SK-N-SH (cell line): ENCODE measurements at regions not wholly inside any gene's neighbourhood (a gene's known extent, or its start where the extent isn't known, plus 50 kb on each side); places are given as distances from the start of the nearest gene placed in this dataset.
A peak's percentile ranks its signal among the peaks of the same experiment; 100 is the strongest.

Experiments used
- CTCF ChIA-PET: fragments of 300-600, 350-600 bp; formaldehyde crosslinking; extraction: SDS; loops from one replicate; lab custom pipeline; 2021; lab: Yijun Ruan, JAX
- POLR2A ChIA-PET: fragments of 350-600 bp; sonication (Branson Sonifier 250); formaldehyde crosslinking; extraction: SDS; loops from one replicate; lab custom pipeline; 2020; ENCODE audit warnings: antibody characterized with exemption, inconsistent platforms; lab: Yijun Ruan, JAX
- DNase-seq: peaks from one replicate; pipeline ENCODE4 v3.0.0; 2012
- H2AFZ ChIP-seq: fragments of 200-600 bp; sonication (generic); 2 replicates; pipeline ENCODE4 v1.8.1; 2016; ENCODE audit warnings: antibody characterized with exemption, mild to moderate bottlenecking, low read depth
- H3F3A ChIP-seq: fragments of 200-600 bp; sonication (generic); replicated peaks from 2 replicates; pipeline ENCODE3; 2016; ENCODE audit warnings: antibody characterized with exemption, mild to moderate bottlenecking; ENCODE audit not compliant: insufficient read depth
- H3K27ac ChIP-seq, 2 experiments: fragments of 200-500 bp in 1 of 2; fragments of 200-600 bp in 1 of 2; sonication (Bioruptor generic) in 1 of 2; sonication (generic), shearing (Covaris generic) in 1 of 2; 2 replicates each; pipeline versions ENCODE4 v1.5.1 to v1.6.1; 2014 to 2016; ENCODE audit warnings: low read depth in 2 of 2, inconsistent platforms in 1 of 2, low read length in 1 of 2, mild to moderate bottlenecking in 1 of 2, mixed read lengths in 1 of 2
- H3K27me3 ChIP-seq: fragments of 200-600 bp; sonication (generic), shearing (Covaris generic); 2 replicates; pipeline ENCODE4 v1.6.1; 2016; ENCODE audit warnings: mixed run types; ENCODE audit not compliant: insufficient read depth
- H3K36me3 ChIP-seq, 2 experiments: fragments of 200-500 bp in 1 of 2; fragments of 200-600 bp in 1 of 2; sonication (Bioruptor generic) in 1 of 2; sonication (generic) in 1 of 2; replicated peaks in 1 of 2; 2 replicates each; pipeline versions ENCODE3 to v1.5.1; 2014 to 2016; ENCODE audit warnings: low read length in 1 of 2, mild to moderate bottlenecking in 1 of 2; ENCODE audit not compliant: insufficient read depth in 2 of 2, control insufficient read depth in 1 of 2
- H3K4me1 ChIP-seq, 2 experiments: fragments of 200-500 bp in 1 of 2; fragments of 200-600 bp in 1 of 2; sonication (Bioruptor generic) in 1 of 2; sonication (generic), shearing (Covaris generic) in 1 of 2; 2 replicates each; pipeline versions ENCODE4 v1.5.1 to v1.6.1; 2014 to 2016; ENCODE audit warnings: low read depth in 1 of 2, low read length in 1 of 2, mixed run types in 1 of 2; ENCODE audit not compliant: insufficient read depth in 2 of 2, control insufficient read depth in 1 of 2
- H3K4me2 ChIP-seq: fragments of 200-600 bp; sonication (generic), shearing (Covaris generic); 2 replicates; pipeline ENCODE4 v1.6.1; 2017; ENCODE audit warnings: mixed run types
- H3K4me3 ChIP-seq, 2 experiments: fragments of 200-500 bp in 1 of 2; fragments of 200-600 bp in 1 of 2; sonication (Bioruptor generic) in 1 of 2; sonication (generic), shearing (Covaris generic) in 1 of 2; 2 replicates each; pipeline versions ENCODE4 v1.5.1 to v1.8.1; 2014 to 2016; ENCODE audit warnings: low read depth in 2 of 2, inconsistent platforms in 1 of 2, low read length in 1 of 2, mild to moderate bottlenecking in 1 of 2, mixed read lengths in 1 of 2, moderate library complexity in 1 of 2
- H3K79me2 ChIP-seq: fragments of 200-600 bp; sonication (generic); 2 replicates; pipeline ENCODE4 v1.8.1; 2017; ENCODE audit warnings: mild to moderate bottlenecking; ENCODE audit not compliant: insufficient read depth
- H3K9ac ChIP-seq: fragments of 200-600 bp; sonication (generic); 2 replicates; pipeline ENCODE4 v1.6.1; 2017; ENCODE audit warnings: mixed run types
- H3K9me2 ChIP-seq: fragments of 200-600 bp; sonication (generic); 2 replicates; pipeline ENCODE4 v1.6.1; 2017; ENCODE audit warnings: mixed run types
- H3K9me3 ChIP-seq: fragments of 200-600 bp; sonication (generic); 2 replicates; pipeline ENCODE4 v1.6.1; 2017; ENCODE audit warnings: mixed run types, mild to moderate bottlenecking, moderate library complexity
- H4K20me1 ChIP-seq: fragments of 200-600 bp; sonication (generic); 2 replicates; pipeline ENCODE4 v1.6.1; 2017; ENCODE audit warnings: mild to moderate bottlenecking, mixed run types; ENCODE audit not compliant: insufficient read depth
- CHD2 ChIP-seq: fragments of 150-350 bp; IDR thresholded peaks from 2 replicates; pipeline ENCODE4 v1.6.1; 2018; ENCODE audit warnings: low read length; ENCODE audit not compliant: partially characterized antibody
- ELF1 ChIP-seq: IDR thresholded peaks from 2 replicates; pipeline ENCODE4 v1.4.0; 2012
- FOXJ3 ChIP-seq: sonication (generic); formaldehyde crosslinking; IDR thresholded peaks from 2 replicates; pipeline ENCODE4 v1.5.1; 2020; ENCODE audit warnings: mild to moderate bottlenecking, missing genetic modification reagents
- FOXM1 ChIP-seq: IDR thresholded peaks from 2 replicates; pipeline ENCODE4 v1.4.0; 2012; ENCODE audit warnings: low read depth, mild to moderate bottlenecking
- GABPA ChIP-seq: IDR thresholded peaks from 2 replicates; pipeline ENCODE4 v1.4.0; 2012; ENCODE audit warnings: low read depth, mild to moderate bottlenecking
- IRF3 ChIP-seq: fragments of 150-350 bp; IDR thresholded peaks from 2 replicates; pipeline ENCODE4 v1.6.1; 2016; ENCODE audit warnings: mild to moderate bottlenecking, low read depth, low read length
- MEF2A ChIP-seq: IDR thresholded peaks from 2 replicates; pipeline ENCODE4 v1.4.0; 2012; ENCODE audit warnings: low read depth, borderline replicate concordance
- REST ChIP-seq: IDR thresholded peaks from 2 replicates; pipeline ENCODE4 v1.6.1; 2012; ENCODE audit warnings: mild to moderate bottlenecking, low read depth, low read length, moderate library complexity
- RXRA ChIP-seq: IDR thresholded peaks from 2 replicates; pipeline ENCODE4 v1.4.0; 2012; ENCODE audit warnings: low read depth, mild to moderate bottlenecking, borderline replicate concordance
- TEAD4 ChIP-seq: IDR thresholded peaks from 2 replicates; pipeline ENCODE4 v1.4.0; 2012; ENCODE audit warnings: mild to moderate bottlenecking, borderline replicate concordance; ENCODE audit not compliant: insufficient read depth
- USF1 ChIP-seq: IDR thresholded peaks from 2 replicates; pipeline ENCODE4 v1.4.0; 2012; ENCODE audit warnings: low read depth, borderline replicate concordance
- WGBS: methylation state at CpG from one replicate; pipeline ENCODE4 v1.1.6; 2017; ENCODE audit warnings: low lambda C conversion rate; 5-methylcytosine and 5-hydroxymethylcytosine counted together

- Histone ChIP-seq H3F3A (no peaks in the 10 kb centered on the region), H3K9ac (no peak overlapping the region), H3K27ac (no peak overlapping the region), H3K4me3 (no peak overlapping the region), H3K36me3 (no peaks in the 10 kb centered on the region), H3K9me3 (no peaks in the 10 kb centered on the region), H3K79me2 (no peaks in the 10 kb centered on the region), H3K4me2 (no peak overlapping the region), H4K20me1 (no peaks in the 10 kb centered on the region), H3K27me3 (no peaks in the 10 kb centered on the region), H3K4me1 (peaks cover 0 to 21% of the 10 kb centered on the region in 2 experiments; a peak in 1 of 4 replicates), H2AFZ (no peak overlapping the region), H3K9me2 (no peaks in the 10 kb centered on the region)
- TF ChIP-seq GABPA (no peak), ELF1 (no peak), REST (no peak), FOXM1 (no peak), RXRA (no peak), TEAD4 (no peak), FOXJ3 (CRISPR knock-in tag) (no peak), CHD2 (no peak)
- POLR2A ChIA-PET: no interaction called here
- CTCF ChIA-PET: no interaction called here
- 30% methylated on average over 8 of the region's 20 CpGs for whole genome bisulfite sequencing
- peak; percentile 11 for DNase-seq
Measured at GRCh38 chr2:239828192-239828972, 196.8 kb downstream of the NDUFA10 start.

GRCh38 chr2:239827523-239827890 lies 197.6 kb downstream of the NDUFA10 start:
- POLR2A ChIA-PET: no interaction called here
- peak; percentile 1 for DNase-seq

More at GRCh38 chr2:239827523-239827890, 197.6 kb downstream of the NDUFA10 start:
- Histone ChIP-seq H2AFZ (no peak overlapping the region), H3K4me1 (peaks cover 0 to 21% of the 10 kb centered on the region in 2 experiments; a peak in 1 of 4 replicates), H3K27ac (no peak overlapping the region), H3K4me2 (no peak overlapping the region), H3K9me3 (no peaks in the 10 kb centered on the region), H3K9me2 (no peaks in the 10 kb centered on the region), H3K27me3 (no peaks in the 10 kb centered on the region), H3K79me2 (no peaks in the 10 kb centered on the region), H3K9ac (no peak overlapping the region), H4K20me1 (no peaks in the 10 kb centered on the region), H3K4me3 (no peak overlapping the region), H3F3A (no peaks in the 10 kb centered on the region), H3K36me3 (no peaks in the 10 kb centered on the region)
- CTCF ChIA-PET: no interaction called here
- TF ChIP-seq MEF2A: no peak
- TF ChIP-seq ELF1: no peak
- no peak for TF ChIP-seq IRF3
- TF ChIP-seq USF1: no peak
- WGBS: 46% methylated on average over 10 of the region's 11 CpGs
